ENCODE measurements at regions not wholly inside any gene's neighbourhood (a gene's known extent, or its start where the extent isn't known, plus 50 kb on each side); places are given as distances from the start of the nearest gene placed in this dataset.
"Not testable (repeated sequence)": the region's sequence is repeated elsewhere in the genome, so short reads cannot be mapped to it uniquely, and the experiment has no call there.

GRCh38 chr1:194476351-194476750 lies 1289.9 kb upstream of the B3GALT2 start:
- DNase-seq: no peak

- DNase-seq: no peak
Measured at GRCh38 chr1:194474701-194475100, 1288.3 kb upstream of the B3GALT2 start.

GRCh38 chr1:194473766-194474165 lies 1287.4 kb upstream of the B3GALT2 start:
- DNase-seq: no peak

- no peak for DNase-seq
Measured at GRCh38 chr1:194469282-194469681, 1282.9 kb upstream of the B3GALT2 start.

- no peak for DNase-seq
Measured at GRCh38 chr1:194466706-194467105, 1280.3 kb upstream of the B3GALT2 start.

- DNase-seq: no peak
Measured at GRCh38 chr1:194447636-194448035, 1261.2 kb upstream of the B3GALT2 start.

- DNase-seq: no peak
Measured at GRCh38 chr1:194445244-194445643, 1258.8 kb upstream of the B3GALT2 start.

GRCh38 chr1:194442901-194443575 lies 1256.6 kb upstream of the B3GALT2 start:
- no peak for DNase-seq

GRCh38 chr1:194437135-194437534 lies 1250.7 kb upstream of the B3GALT2 start:
- DNase-seq: no peak

GRCh38 chr1:194431121-194431520 lies 1244.7 kb upstream of the B3GALT2 start:
- no peak for DNase-seq

- no peak for DNase-seq
Measured at GRCh38 chr1:194420706-194421105, 1234.3 kb upstream of the B3GALT2 start.

- DNase-seq: no peak
Measured at GRCh38 chr1:194419721-194420120, 1233.3 kb upstream of the B3GALT2 start.

- DNase-seq: no peak
Measured at GRCh38 chr1:194410756-194411155, 1224.3 kb upstream of the B3GALT2 start.

- DNase-seq: not testable (repeated sequence)
Measured at GRCh38 chr1:194407238-194407637, 1220.8 kb upstream of the B3GALT2 start.

GRCh38 chr1:194394676-194395075 lies 1208.3 kb upstream of the B3GALT2 start:
- DNase-seq: no peak

- no peak for DNase-seq
Measured at GRCh38 chr1:194387531-194387930, 1201.1 kb upstream of the B3GALT2 start.

GRCh38 chr1:194378517-194378916 lies 1192.1 kb upstream of the B3GALT2 start:
- no peak for DNase-seq

- DNase-seq: no peak
Measured at GRCh38 chr1:194374649-194375048, 1188.2 kb upstream of the B3GALT2 start.

GRCh38 chr1:194372266-194372665 lies 1185.9 kb upstream of the B3GALT2 start:
- no peak for DNase-seq

- no peak for DNase-seq
Measured at GRCh38 chr1:194369622-194370021, 1183.2 kb upstream of the B3GALT2 start.

GRCh38 chr1:194369060-194369459 lies 1182.6 kb upstream of the B3GALT2 start:
- no peak for DNase-seq

- DNase-seq: no peak
Measured at GRCh38 chr1:194367121-194367520, 1180.7 kb upstream of the B3GALT2 start.

- DNase-seq: no peak
Measured at GRCh38 chr1:194366705-194367104, 1180.3 kb upstream of the B3GALT2 start.

GRCh38 chr1:194362327-194362726 lies 1175.9 kb upstream of the B3GALT2 start:
- no peak for DNase-seq

GRCh38 chr1:194361374-194362131 lies 1175.1 kb upstream of the B3GALT2 start:
- no peak for DNase-seq
